ENCODE measurements at regions not wholly inside any gene's neighbourhood (a gene's known extent, or its start where the extent isn't known, plus 50 kb on each side); places are given as distances from the start of the nearest gene placed in this dataset.
A peak's percentile ranks its signal among the peaks of the same experiment; 100 is the strongest.

DNA sequence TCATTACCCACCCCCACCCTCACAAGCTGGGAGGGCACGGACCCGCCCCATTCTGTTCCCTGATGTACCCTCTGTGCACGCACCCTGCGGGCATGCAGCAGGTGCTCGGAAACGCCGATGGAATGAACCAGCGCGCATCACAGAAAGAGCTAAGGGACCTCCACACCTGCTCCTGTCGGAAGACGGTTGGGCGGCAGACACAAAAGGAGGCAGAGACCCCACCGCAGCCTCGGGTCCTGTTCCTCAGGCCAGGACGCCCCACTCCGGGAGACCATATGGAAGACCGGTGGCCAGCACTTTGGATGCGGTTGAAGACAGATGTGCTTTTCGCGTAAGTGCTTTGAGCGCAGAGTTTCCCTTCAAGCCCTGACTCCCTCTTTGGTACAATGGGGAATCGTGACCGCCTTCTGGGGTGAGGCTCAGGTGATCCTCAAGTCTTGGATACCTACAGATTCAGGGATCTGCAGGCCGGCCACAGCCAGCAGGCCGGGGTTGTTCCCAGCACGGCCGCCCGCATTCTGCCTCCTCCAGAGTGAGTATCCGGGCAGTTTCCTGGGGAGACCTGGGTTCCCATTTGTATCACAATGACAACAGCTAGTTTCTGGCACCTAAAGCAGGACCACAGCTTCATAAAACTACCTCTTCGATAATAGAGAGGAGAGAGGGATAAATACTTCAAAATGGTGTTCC lies 123.1 kb downstream of the FOXL1 start:
- in situ Hi-C loops (cut with MboI) (no loop called here), intact Hi-C loops (cut with micrococcal nuclease; ENCODE audit: unreplicated experiment) (no loop called here)
- DNase-seq (ENCODE audit: low read depth, low spot score) (no peak), FAIRE-seq (no peak), ATAC-seq (no peak)
- ChIA-PET POLR2A (no interaction called here), SMC1A (ENCODE audit: uncharacterized antibody, unreplicated experiment) (no interaction called here), CTCF (no interaction called here), RAD21 (ENCODE audit: unreplicated experiment) (no interaction called here)
- Histone ChIP-seq H3K9ac (ENCODE audit: control insufficient read depth, insufficient read depth, low read length) (no peak overlapping the region), H3K9me3 (replicated peaks; ENCODE audit: control insufficient read depth, insufficient read depth, low read length) (no peaks in the 10 kb centered on the region), H3K79me2 (ENCODE audit: control insufficient read depth, insufficient read depth, low read length) (no peaks in the 10 kb centered on the region), H3K4me1 (ENCODE audit: control insufficient read depth, insufficient read depth, low read length) (no peaks in the 10 kb centered on the region), H3K27me3 (replicated peaks in 1 of 2; ENCODE audit: control insufficient read depth in 2 of 2, insufficient read depth in 2 of 2, low read length in 1 of 2) (no peaks in the 10 kb centered on the region; a peak in 1 of 4 replicates), H3K27ac (ENCODE audit: control insufficient read depth, insufficient read depth) (no peak overlapping the region), H2AFZ (ENCODE audit: control insufficient read depth, low read depth, low read length) (no peak overlapping the region), H3K4me2 (ENCODE audit: control insufficient read depth, insufficient read depth) (no peak overlapping the region), H3K4me3 (no peak overlapping the region), H4K20me1 (ENCODE audit: control insufficient read depth, insufficient read depth) (no peaks in the 10 kb centered on the region), H3K36me3 (ENCODE audit: control insufficient read depth in 2 of 2, insufficient read depth in 2 of 2, low read length in 1 of 2) (no peaks in the 10 kb centered on the region)
- WGBS (ENCODE audit: insufficient coverage, insufficient replicate concordance, low lambda C conversion rate, missing lambda C conversion rate) = 74% methylated on average over 30 of the region's 30 CpGs
- TF ChIP-seq, protein P1, sequence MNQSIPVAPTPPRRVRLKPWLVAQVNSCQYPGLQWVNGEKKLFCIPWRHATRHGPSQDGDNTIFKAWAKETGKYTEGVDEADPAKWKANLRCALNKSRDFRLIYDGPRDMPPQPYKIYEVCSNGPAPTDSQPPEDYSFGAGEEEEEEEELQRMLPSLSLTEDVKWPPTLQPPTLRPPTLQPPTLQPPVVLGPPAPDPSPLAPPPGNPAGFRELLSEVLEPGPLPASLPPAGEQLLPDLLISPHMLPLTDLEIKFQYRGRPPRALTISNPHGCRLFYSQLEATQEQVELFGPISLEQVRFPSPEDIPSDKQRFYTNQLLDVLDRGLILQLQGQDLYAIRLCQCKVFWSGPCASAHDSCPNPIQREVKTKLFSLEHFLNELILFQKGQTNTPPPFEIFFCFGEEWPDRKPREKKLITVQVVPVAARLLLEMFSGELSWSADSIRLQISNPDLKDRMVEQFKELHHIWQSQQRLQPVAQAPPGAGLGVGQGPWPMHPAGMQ (IDR thresholded peaks at IDR 0.05; ENCODE audit: borderline replicate concordance) = no peak
- TF ChIP-seq STAT3 (IDR thresholded peaks at IDR 0.05; ENCODE audit: low read depth, low read length) (no peak), FOXM1 (IDR thresholded peaks at IDR 0.05; ENCODE audit: low read depth, low read length) (no peak), SREBF1 (IDR thresholded peaks at IDR 0.05; ENCODE audit: low read length) (no peak)
- no TSS peak for BruUV-seq (replicated peaks)

- POLR2A ChIA-PET = no interaction called here
- H3K79me2 ChIP-seq (ENCODE audit: control insufficient read depth, insufficient read depth, low read length) = no peaks in the 10 kb centered on the region
- no peaks in the 10 kb centered on the region for H3K27me3 ChIP-seq (replicated peaks in 1 of 2; ENCODE audit: control insufficient read depth in 2 of 2, insufficient read depth in 2 of 2, low read length in 1 of 2)
- SMC1A ChIA-PET (ENCODE audit: uncharacterized antibody, unreplicated experiment) = interaction anchor here (1.0 kb wide), 1 partner anchor 23 kb away, joined by 4 read pairs; no protein-coding TSS in a partner anchor
- H3K4me1 ChIP-seq (ENCODE audit: control insufficient read depth, insufficient read depth, low read length) = no peaks in the 10 kb centered on the region
- H4K20me1 ChIP-seq (ENCODE audit: control insufficient read depth, insufficient read depth) = no peaks in the 10 kb centered on the region
- no peaks in the 10 kb centered on the region for H3K36me3 ChIP-seq (ENCODE audit: control insufficient read depth in 2 of 2, insufficient read depth in 2 of 2, low read length in 1 of 2)
- in situ Hi-C loops (cut with MboI) (no loop called here), intact Hi-C loops (cut with micrococcal nuclease; ENCODE audit: unreplicated experiment) (no loop called here)
- 47% methylated on average over 6 of the region's 6 CpGs for WGBS (ENCODE audit: insufficient coverage, insufficient replicate concordance, low lambda C conversion rate, missing lambda C conversion rate)
- FAIRE-seq (no peak), DNase-seq (ENCODE audit: low read depth, low spot score) (peak; percentile 4), ATAC-seq (no peak)
- RAD21 ChIA-PET (ENCODE audit: unreplicated experiment) = interaction anchor here (0.7 kb wide), 1 partner anchor 660 kb away, joined by 4 read pairs; no protein-coding TSS in a partner anchor
- H2AFZ ChIP-seq (ENCODE audit: control insufficient read depth, low read depth, low read length) = no peak overlapping the region
- CTCF ChIA-PET = no interaction called here
- BruUV-seq (replicated peaks) = no TSS peak
- no peak overlapping the region for H3K9ac ChIP-seq (ENCODE audit: control insufficient read depth, insufficient read depth, low read length)
- no peaks in the 10 kb centered on the region for H3K9me3 ChIP-seq (replicated peaks; ENCODE audit: control insufficient read depth, insufficient read depth, low read length)
- no peak overlapping the region for H3K4me3 ChIP-seq
- H3K4me2 ChIP-seq (ENCODE audit: control insufficient read depth, insufficient read depth) = no peak overlapping the region
- no peak overlapping the region for H3K27ac ChIP-seq (ENCODE audit: control insufficient read depth, insufficient read depth)
- TF ChIP-seq SIN3A (IDR thresholded peaks at IDR 0.05; ENCODE audit: low read depth, low read length) = no peak
- TF ChIP-seq YY1 (IDR thresholded peaks at IDR 0.05; ENCODE audit: low read depth, low read length) = no peak
- TF ChIP-seq ZNF622 (IDR thresholded peaks at IDR 0.05) = no peak
- no peak for TF ChIP-seq EZH2 (IDR thresholded peaks at IDR 0.05; ENCODE audit: borderline replicate concordance, control insufficient read depth, low read depth, low read length)
- no peak for TF ChIP-seq EED (IDR thresholded peaks at IDR 0.05; ENCODE audit: low read depth)
- no peak for TF ChIP-seq JUNB (IDR thresholded peaks at IDR 0.05)
- TF ChIP-seq, protein P2, sequence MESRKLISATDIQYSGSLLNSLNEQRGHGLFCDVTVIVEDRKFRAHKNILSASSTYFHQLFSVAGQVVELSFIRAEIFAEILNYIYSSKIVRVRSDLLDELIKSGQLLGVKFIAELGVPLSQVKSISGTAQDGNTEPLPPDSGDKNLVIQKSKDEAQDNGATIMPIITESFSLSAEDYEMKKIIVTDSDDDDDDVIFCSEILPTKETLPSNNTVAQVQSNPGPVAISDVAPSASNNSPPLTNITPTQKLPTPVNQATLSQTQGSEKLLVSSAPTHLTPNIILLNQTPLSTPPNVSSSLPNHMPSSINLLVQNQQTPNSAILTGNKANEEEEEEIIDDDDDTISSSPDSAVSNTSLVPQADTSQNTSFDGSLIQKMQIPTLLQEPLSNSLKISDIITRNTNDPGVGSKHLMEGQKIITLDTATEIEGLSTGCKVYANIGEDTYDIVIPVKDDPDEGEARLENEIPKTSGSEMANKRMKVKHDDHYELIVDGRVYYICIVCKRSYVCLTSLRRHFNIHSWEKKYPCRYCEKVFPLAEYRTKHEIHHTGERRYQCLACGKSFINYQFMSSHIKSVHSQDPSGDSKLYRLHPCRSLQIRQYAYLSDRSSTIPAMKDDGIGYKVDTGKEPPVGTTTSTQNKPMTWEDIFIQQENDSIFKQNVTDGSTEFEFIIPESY (IDR thresholded peaks at IDR 0.05) = no peak
- no peak for TF ChIP-seq PML (IDR thresholded peaks at IDR 0.05; ENCODE audit: low read length)
- TF ChIP-seq ATF2 (IDR thresholded peaks at IDR 0.05; ENCODE audit: low read length) = no peak
These were observed 124.7 kb downstream of the FOXL1 start for GRCh38 chr16:86702824-86703588.
